ENCODE measurements at regions not wholly inside any gene's neighbourhood (a gene's known extent, or its start where the extent isn't known, plus 50 kb on each side); places are given as distances from the start of the nearest gene placed in this dataset.

GRCh38 chr5:4720831-4721230, 419.3 kb upstream of the ADAMTS16 start:
- no peak for TF ChIP-seq CTCF (conservative IDR thresholded peaks at IDR 0.05; ENCODE audit: control insufficient read depth, insufficient read depth, low read depth, low read length)
- no peak overlapping the region for H3K4me3 ChIP-seq (ENCODE audit: control insufficient read depth, low read depth, low read length)
- peak; percentile 5 for DNase-seq (ENCODE audit: low read depth)

- no peak overlapping the region for H3K4me3 ChIP-seq (ENCODE audit: control insufficient read depth, low read depth, low read length)
- TF ChIP-seq CTCF (conservative IDR thresholded peaks at IDR 0.05; ENCODE audit: control insufficient read depth, insufficient read depth, low read depth, low read length), result no peak
- DNase-seq (ENCODE audit: low read depth), result no peak
These were observed 417.2 kb upstream of the ADAMTS16 start for GRCh38 chr5:4722886-4723285.

GRCh38 chr5:4725594-4725993, 414.5 kb upstream of the ADAMTS16 start:
- TF ChIP-seq CTCF (conservative IDR thresholded peaks at IDR 0.05; ENCODE audit: control insufficient read depth, insufficient read depth, low read depth, low read length), result no peak
- DNase-seq (ENCODE audit: low read depth), result no peak
- H3K4me3 ChIP-seq (ENCODE audit: control insufficient read depth, low read depth, low read length), result no peak overlapping the region

DNA sequence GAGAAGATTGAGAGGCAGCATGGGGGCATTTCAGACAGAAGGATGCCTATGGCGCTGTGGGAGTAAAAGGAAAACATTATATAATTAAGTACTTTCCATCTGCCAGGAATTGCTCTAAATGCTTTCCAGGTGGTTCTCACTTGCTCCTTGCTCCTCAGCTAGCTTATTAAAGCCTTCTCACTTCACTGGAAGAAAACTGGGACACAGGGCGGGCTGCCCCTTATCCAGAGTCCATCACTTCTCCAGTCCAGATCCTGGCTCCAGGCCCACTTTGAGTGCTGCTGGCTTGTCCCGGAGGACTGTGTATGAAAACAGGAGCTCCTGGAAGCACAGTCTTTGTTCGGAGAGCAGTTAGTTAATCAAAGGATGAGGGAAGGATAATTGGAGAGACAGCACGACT, 409.9 kb upstream of the ADAMTS16 start:
- H3K4me3 ChIP-seq (ENCODE audit: control insufficient read depth, low read depth, low read length), result no peak overlapping the region
- no peak for DNase-seq (ENCODE audit: low read depth)
- no peak for TF ChIP-seq CTCF (conservative IDR thresholded peaks at IDR 0.05; ENCODE audit: control insufficient read depth, insufficient read depth, low read depth, low read length)

GRCh38 chr5:4734348-4734747, 405.8 kb upstream of the ADAMTS16 start:
- no peak for DNase-seq (ENCODE audit: low read depth)
- H3K4me3 ChIP-seq (ENCODE audit: control insufficient read depth, low read depth, low read length), result no peak overlapping the region
- TF ChIP-seq CTCF (conservative IDR thresholded peaks at IDR 0.05; ENCODE audit: control insufficient read depth, insufficient read depth, low read depth, low read length), result no peak

- DNase-seq (ENCODE audit: low read depth), result no peak
- H3K4me3 ChIP-seq (ENCODE audit: control insufficient read depth, low read depth, low read length), result no peak overlapping the region
- no peak for TF ChIP-seq CTCF (conservative IDR thresholded peaks at IDR 0.05; ENCODE audit: control insufficient read depth, insufficient read depth, low read depth, low read length)
These were observed 404.9 kb upstream of the ADAMTS16 start for GRCh38 chr5:4735261-4735660.

- no peak overlapping the region for H3K4me3 ChIP-seq (ENCODE audit: control insufficient read depth, low read depth, low read length)
- TF ChIP-seq CTCF (conservative IDR thresholded peaks at IDR 0.05; ENCODE audit: control insufficient read depth, insufficient read depth, low read depth, low read length), result no peak
- DNase-seq (ENCODE audit: low read depth), result no peak
These were observed 402.3 kb upstream of the ADAMTS16 start for GRCh38 chr5:4737868-4738267.
